ENCODE measurements at regions not wholly inside any gene's neighbourhood (a gene's known extent, or its start where the extent isn't known, plus 50 kb on each side); places are given as distances from the start of the nearest gene placed in this dataset.

DNA sequence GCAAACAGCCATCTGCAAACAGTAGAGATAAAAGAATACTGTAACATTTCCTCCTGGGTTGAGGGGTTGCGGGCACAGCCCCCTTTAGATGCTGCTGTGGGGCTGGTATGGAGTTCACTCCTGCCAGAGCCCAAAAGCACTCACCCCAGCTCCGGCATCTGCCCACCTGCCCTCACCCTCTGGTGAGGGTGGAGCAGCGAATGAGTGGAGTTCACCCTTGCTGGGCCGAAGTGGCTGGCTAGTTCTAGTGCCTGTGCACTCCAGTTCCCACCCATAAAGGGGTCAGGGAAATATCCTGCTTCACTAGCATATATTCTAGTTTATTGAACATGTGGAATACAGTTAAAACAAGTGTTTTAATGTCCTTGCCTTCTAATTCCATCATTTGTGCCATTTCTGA is 209.7 kb upstream of the SGO1 start:
- TF ChIP-seq, protein P1, sequence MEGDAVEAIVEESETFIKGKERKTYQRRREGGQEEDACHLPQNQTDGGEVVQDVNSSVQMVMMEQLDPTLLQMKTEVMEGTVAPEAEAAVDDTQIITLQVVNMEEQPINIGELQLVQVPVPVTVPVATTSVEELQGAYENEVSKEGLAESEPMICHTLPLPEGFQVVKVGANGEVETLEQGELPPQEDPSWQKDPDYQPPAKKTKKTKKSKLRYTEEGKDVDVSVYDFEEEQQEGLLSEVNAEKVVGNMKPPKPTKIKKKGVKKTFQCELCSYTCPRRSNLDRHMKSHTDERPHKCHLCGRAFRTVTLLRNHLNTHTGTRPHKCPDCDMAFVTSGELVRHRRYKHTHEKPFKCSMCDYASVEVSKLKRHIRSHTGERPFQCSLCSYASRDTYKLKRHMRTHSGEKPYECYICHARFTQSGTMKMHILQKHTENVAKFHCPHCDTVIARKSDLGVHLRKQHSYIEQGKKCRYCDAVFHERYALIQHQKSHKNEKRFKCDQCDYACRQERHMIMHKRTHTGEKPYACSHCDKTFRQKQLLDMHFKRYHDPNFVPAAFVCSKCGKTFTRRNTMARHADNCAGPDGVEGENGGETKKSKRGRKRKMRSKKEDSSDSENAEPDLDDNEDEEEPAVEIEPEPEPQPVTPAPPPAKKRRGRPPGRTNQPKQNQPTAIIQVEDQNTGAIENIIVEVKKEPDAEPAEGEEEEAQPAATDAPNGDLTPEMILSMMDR (conservative IDR thresholded peaks at IDR 0.05) = no peak
- TF ChIP-seq ZFX (IDR thresholded peaks at IDR 0.05) = no peak

Data from C4-2B (cell line).